Ascending aorta (tissue), 2 donors: ENCODE measurements at regions not wholly inside any gene's neighbourhood (a gene's known extent, or its start where the extent isn't known, plus 50 kb on each side); places are given as distances from the start of the nearest gene placed in this dataset.

Source experiments
- DNase-seq, 2 donors: peaks; one replicate each; pipeline ENCODE4 v3.0.0-alpha.2; 2019; ENCODE audit warnings: low spot score in 2 of 2
- H3K27ac ChIP-seq, 2 donors: fragments of 200-600 bp; sonication (generic); one replicate each; pipeline ENCODE4 v1.5.1; 2016 to 2017; ENCODE audit warnings: mild to moderate bottlenecking in 1 of 2
- H3K27me3 ChIP-seq: fragments of 200-600 bp; sonication (generic); one replicate; pipeline ENCODE4 v1.5.1; 2017
- H3K36me3 ChIP-seq, 2 donors: fragments of 200-600 bp; sonication (generic); one replicate each; pipeline ENCODE4 v1.5.1; 2016
- H3K4me1 ChIP-seq, 2 donors: fragments of 200-600 bp; sonication (generic); one replicate each; pipeline ENCODE4 v1.5.1; 2016 to 2017; ENCODE audit warnings: mild to moderate bottlenecking in 1 of 2
- H3K4me3 ChIP-seq, 2 donors: fragments of 200-600 bp; sonication (generic); one replicate each; pipeline ENCODE4 v1.5.1; 2016 to 2017; ENCODE audit warnings: mild to moderate bottlenecking in 1 of 2
- H3K9me3 ChIP-seq, 2 donors: fragments of 200-600 bp; sonication (generic); one replicate each; pipeline ENCODE4 v1.5.1; 2016
- CTCF ChIP-seq, 3 experiments: fragments of 200-600 bp in 2 of 3; fragments of 450-650 bp in 1 of 3; sonication (generic) in 2 of 3; IDR thresholded peaks; one replicate each; pipeline ENCODE4 v1.5.1; 2016 to 2019; ENCODE audit warnings: antibody characterized with exemption in 3 of 3, mild to moderate bottlenecking in 1 of 3, moderate library complexity in 1 of 3
- intact Hi-C: fragments of 100-400 bp; cut with DNase I; formaldehyde crosslinking; loops from one replicate; pipeline ENCODE4 v1.15.1; 2023

DNA sequence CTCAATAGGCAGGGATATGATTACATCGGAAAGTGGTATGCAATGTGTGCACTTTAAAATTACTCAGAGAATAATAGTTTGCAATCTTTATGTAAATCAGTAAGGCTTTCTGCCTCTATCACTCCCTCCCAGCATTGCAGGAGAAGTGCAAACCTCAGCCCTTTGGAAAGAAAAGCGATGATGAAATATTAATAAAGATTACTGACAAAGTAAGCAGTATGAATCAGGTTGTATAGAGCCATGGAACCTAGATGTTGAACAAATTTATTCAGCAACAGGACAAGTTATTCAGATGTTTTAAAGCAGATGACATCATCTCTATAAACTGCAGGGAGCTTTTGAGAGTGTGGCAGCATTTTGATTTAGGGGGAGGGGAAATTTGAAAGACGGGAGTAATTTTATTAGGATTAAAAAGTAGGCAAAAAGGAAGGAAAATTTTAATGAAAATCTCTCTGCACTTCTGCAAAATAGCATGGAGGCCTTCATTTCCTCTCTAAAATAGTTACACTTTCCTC, 631.7 kb upstream of the GRIA3 start:
- Histone ChIP-seq H3K36me3 (no peaks in the 10 kb centered on the region), H3K9me3 (no peaks in the 10 kb centered on the region), H3K4me1 (no peaks in the 10 kb centered on the region), H3K27me3 (no peaks in the 10 kb centered on the region), H3K4me3 (no peak overlapping the region), H3K27ac (no peak overlapping the region)
- no peak for TF ChIP-seq CTCF (IDR thresholded peaks at IDR 0.05)
- intact Hi-C loops = no loop called here
- DNase-seq = no peak

- DNase-seq = no peak
- Histone ChIP-seq H3K27ac (no peak overlapping the region), H3K4me3 (no peak overlapping the region), H3K4me1 (no peaks in the 10 kb centered on the region), H3K36me3 (no peaks in the 10 kb centered on the region), H3K9me3 (no peaks in the 10 kb centered on the region), H3K27me3 (no peaks in the 10 kb centered on the region)
- intact Hi-C loops = no loop called here
- no peak for TF ChIP-seq CTCF (IDR thresholded peaks at IDR 0.05)
Measured at GRCh38 chrX:122555925-122556324, 628.2 kb upstream of the GRIA3 start.

DNA sequence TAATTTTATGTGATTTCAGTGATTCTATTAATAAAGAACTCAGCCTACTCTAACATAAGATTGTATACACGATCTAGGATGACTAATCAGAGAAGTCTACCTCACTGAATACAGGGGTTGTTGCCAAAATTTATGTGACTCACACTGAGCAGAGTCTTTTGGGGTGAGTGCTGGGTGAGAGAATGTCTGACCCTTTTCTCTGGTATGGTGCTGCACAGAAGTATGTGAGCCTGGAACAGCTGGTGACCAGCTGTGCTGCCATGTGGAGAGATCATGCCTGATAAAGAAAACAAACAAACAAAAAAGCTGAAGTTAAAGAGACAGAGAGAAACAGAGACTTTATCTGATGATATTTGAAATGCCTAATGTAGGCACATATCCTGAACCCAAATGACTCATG, 618.1 kb upstream of the GRIA3 start:
- Histone ChIP-seq H3K9me3 (no peaks in the 10 kb centered on the region), H3K36me3 (no peaks in the 10 kb centered on the region), H3K4me3 (no peak overlapping the region), H3K27ac (no peak overlapping the region), H3K27me3 (no peaks in the 10 kb centered on the region), H3K4me1 (no peaks in the 10 kb centered on the region)
- TF ChIP-seq CTCF (IDR thresholded peaks at IDR 0.05) = no peak
- intact Hi-C loops = no loop called here
- DNase-seq = no peak

- intact Hi-C loops = no loop called here
- Histone ChIP-seq H3K36me3 (no peaks in the 10 kb centered on the region), H3K4me3 (no peak overlapping the region), H3K27me3 (no peaks in the 10 kb centered on the region), H3K27ac (no peak overlapping the region), H3K9me3 (no peaks in the 10 kb centered on the region), H3K4me1 (no peaks in the 10 kb centered on the region)
- no peak for TF ChIP-seq CTCF (IDR thresholded peaks at IDR 0.05)
- no peak for DNase-seq
Measured at GRCh38 chrX:122566401-122566800, 617.7 kb upstream of the GRIA3 start.

DNA sequence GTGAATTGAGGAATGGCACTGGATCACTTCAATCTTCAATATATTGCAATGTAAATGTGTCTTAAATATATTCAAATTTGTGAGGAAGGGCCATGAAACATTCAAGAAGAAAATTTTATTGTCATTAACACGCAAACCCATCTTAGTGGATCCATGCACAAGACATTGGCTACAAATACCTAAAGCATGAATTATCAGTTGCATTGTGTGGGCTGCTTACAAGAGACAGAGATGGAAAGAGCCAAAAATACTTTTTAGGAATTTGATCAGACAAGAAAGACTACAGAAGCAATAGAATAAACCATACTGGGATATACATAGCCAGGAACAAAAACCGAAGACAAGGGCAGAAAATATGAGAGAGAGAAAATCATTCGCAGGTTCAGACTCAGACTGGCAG, 616.2 kb upstream of the GRIA3 start:
- no peak overlapping the region for H3K4me3 ChIP-seq
- TF ChIP-seq CTCF (IDR thresholded peaks at IDR 0.05) = no peak

DNA sequence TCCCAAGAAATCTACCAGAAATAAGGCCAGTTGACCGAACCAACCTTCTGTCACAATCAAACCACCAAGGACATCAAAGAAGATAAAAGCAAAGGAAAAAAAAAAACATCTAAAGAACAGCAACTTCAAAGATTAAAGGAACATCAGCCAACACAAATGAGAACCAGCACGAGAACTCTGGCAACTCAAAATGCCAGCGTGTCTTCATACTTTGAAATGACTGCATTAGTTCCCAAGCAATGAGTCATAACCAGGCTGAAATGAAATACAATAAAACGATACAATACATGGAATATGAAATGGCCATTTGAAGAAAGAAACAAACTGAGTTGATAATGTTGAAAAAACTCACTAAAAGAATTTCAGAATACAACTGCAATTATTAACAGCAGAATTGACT, 611.6 kb upstream of the GRIA3 start:
- TF ChIP-seq CTCF (IDR thresholded peaks at IDR 0.05) = no peak
- Histone ChIP-seq H3K4me1 (no peaks in the 10 kb centered on the region), H3K27ac (no peak overlapping the region), H3K4me3 (no peak overlapping the region), H3K27me3 (no peaks in the 10 kb centered on the region), H3K9me3 (no peaks in the 10 kb centered on the region), H3K36me3 (no peaks in the 10 kb centered on the region)
- DNase-seq = no peak
- intact Hi-C loops = no loop called here

More for the DNA sequence above, 616.2 kb upstream of the GRIA3 start:
- Histone ChIP-seq H3K4me1 (no peaks in the 10 kb centered on the region), H3K36me3 (no peaks in the 10 kb centered on the region), H3K9me3 (no peaks in the 10 kb centered on the region), H3K27me3 (no peaks in the 10 kb centered on the region), H3K27ac (no peak overlapping the region)
- intact Hi-C loops = no loop called here
- no peak for DNase-seq
